CD14-positive monocyte (primary cell): ENCODE measurements at regions not wholly inside any gene's neighbourhood (a gene's known extent, or its start where the extent isn't known, plus 50 kb on each side); places are given as distances from the start of the nearest gene placed in this dataset.

Experiments
- DNase-seq, 3 donors: peaks; one replicate each; pipeline ENCODE4 v3.0.0-alpha.2; 2011 to 2022
- H2AFZ ChIP-seq: 2 replicates; pipeline ENCODE4 v1.6.0; 2012; ENCODE audit warnings: mild to moderate bottlenecking, low read depth, low read length, inconsistent platforms; ENCODE audit not compliant: insufficient read depth, poor library complexity, severe bottlenecking
- H3K27ac ChIP-seq, 2 donors: 1 replicate in 1 of 2; 2 replicates in 1 of 2; pipeline ENCODE4 v1.5.1; 2012 to 2013; ENCODE audit warnings: low read length in 2 of 2, control low read depth in 1 of 2, inconsistent platforms in 1 of 2, low read depth in 1 of 2, mild to moderate bottlenecking in 1 of 2
- H3K27me3 ChIP-seq, 2 donors: one replicate each; pipeline versions ENCODE4 v1.6.0 to v1.6.1; 2011 to 2013; ENCODE audit warnings: low read length in 2 of 2; ENCODE audit not compliant: control insufficient read depth in 2 of 2, insufficient read depth in 2 of 2
- H3K36me3 ChIP-seq, 2 donors: replicated peaks in 1 of 2; 1 replicate in 1 of 2; 2 replicates in 1 of 2; pipeline versions ENCODE4 v1.5.1 to v1.6.1; 2012 to 2013; ENCODE audit warnings: low read length in 2 of 2, control low read depth in 1 of 2, inconsistent platforms in 1 of 2, mild to moderate bottlenecking in 1 of 2; ENCODE audit not compliant: insufficient read depth in 2 of 2, control insufficient read depth in 1 of 2
- H3K4me1 ChIP-seq, 2 donors: 1 replicate in 1 of 2; 2 replicates in 1 of 2; pipeline versions ENCODE4 v1.5.1 to v1.6.1; 2012 to 2013; ENCODE audit warnings: low read length in 2 of 2, control low read depth in 1 of 2, inconsistent platforms in 1 of 2, mild to moderate bottlenecking in 1 of 2, moderate library complexity in 1 of 2; ENCODE audit not compliant: insufficient read depth in 2 of 2, control insufficient read depth in 1 of 2
- H3K4me2 ChIP-seq: replicated peaks from 2 replicates; pipeline ENCODE3; 2012; ENCODE audit warnings: low read length, moderate library complexity, mild to moderate bottlenecking; ENCODE audit not compliant: poor library complexity, severe bottlenecking; ENCODE audit errors: extremely low read depth
- H3K4me3 ChIP-seq, 3 experiments: fragments of 200-600 bp in 1 of 3; sonication (generic) in 1 of 3; replicated peaks in 1 of 3; 1 replicate in 2 of 3; 2 replicates in 1 of 3; pipeline ENCODE4 v1.5.1; 2011 to 2013; ENCODE audit warnings: low read length in 3 of 3, mild to moderate bottlenecking in 3 of 3, control low read depth in 2 of 3, low read depth in 2 of 3, inconsistent platforms in 1 of 3, moderate library complexity in 1 of 3
- H3K79me2 ChIP-seq: 2 replicates; pipeline ENCODE4 v1.6.0; 2012; ENCODE audit warnings: mild to moderate bottlenecking, control low read depth, inconsistent platforms, low read length, moderate library complexity; ENCODE audit not compliant: insufficient read depth
- H3K9ac ChIP-seq: 2 replicates; pipeline ENCODE4 v1.6.0; 2017; ENCODE audit warnings: low read length, mild to moderate bottlenecking; ENCODE audit not compliant: insufficient read depth, poor library complexity, severe bottlenecking
- H3K9me3 ChIP-seq, 2 donors: replicated peaks in 1 of 2; 1 replicate in 1 of 2; 2 replicates in 1 of 2; pipeline versions ENCODE4 v1.5.1 to v1.6.1; 2012 to 2013; ENCODE audit warnings: low read length in 2 of 2, control low read depth in 1 of 2; ENCODE audit not compliant: control insufficient read depth in 1 of 2, insufficient read depth in 1 of 2
- H4K20me1 ChIP-seq: 2 replicates; pipeline ENCODE4 v1.6.0; 2012; ENCODE audit warnings: mild to moderate bottlenecking, low read length, control low read depth, moderate library complexity; ENCODE audit not compliant: insufficient read depth
- H3K27ac Mint-ChIP-seq, 7 donors: one replicate each; pipeline ENCODE4 v1.8.0; 2020; ENCODE audit warnings: mild to moderate bottlenecking in 7 of 7, mixed read lengths in 7 of 7, moderate library complexity in 6 of 7, inconsistent platforms in 2 of 7
- H3K27me3 Mint-ChIP-seq, 3 donors: one replicate each; pipeline ENCODE4 v1.8.0; 2021 to 2022; ENCODE audit warnings: low read depth in 3 of 3, mild to moderate bottlenecking in 3 of 3, mixed read lengths in 3 of 3, moderate library complexity in 3 of 3, inconsistent platforms in 1 of 3
- H3K36me3 Mint-ChIP-seq, 2 donors: one replicate each; pipeline ENCODE4 v1.8.0; 2020; ENCODE audit warnings: mixed read lengths in 2 of 2, inconsistent platforms in 1 of 2, mild to moderate bottlenecking in 1 of 2
- H3K4me1 Mint-ChIP-seq: one replicate; pipeline ENCODE4 v1.8.0; 2020; ENCODE audit warnings: mild to moderate bottlenecking, mixed read lengths
- H3K4me3 Mint-ChIP-seq, 2 donors: one replicate each; pipeline ENCODE4 v1.8.0; 2020; ENCODE audit warnings: mild to moderate bottlenecking in 2 of 2, mixed read lengths in 2 of 2, moderate library complexity in 1 of 2
- H3K9me3 Mint-ChIP-seq, 7 donors: one replicate each; pipeline ENCODE4 v1.8.0; 2020 to 2022; ENCODE audit warnings: mixed read lengths in 7 of 7, mild to moderate bottlenecking in 6 of 7, moderate library complexity in 6 of 7, inconsistent platforms in 2 of 7
- CTCF ChIP-seq: fragments of 200-600 bp; IDR thresholded peaks from one replicate; pipeline ENCODE4 v1.8.0; 2022; ENCODE audit warnings: antibody characterized with exemption, mild to moderate bottlenecking
- WGBS: methylation state at CpG from one replicate; pipeline ENCODE4 v1.1.5; 2013; ENCODE audit warnings: missing lambda C conversion rate; ENCODE audit not compliant: insufficient coverage; 5-methylcytosine and 5-hydroxymethylcytosine counted together
- intact Hi-C, 2 donors: fragments of 100-400 bp; cut with micrococcal nuclease; formaldehyde crosslinking; loops; one replicate each; pipeline versions ENCODE4 v1.15.0 to v1.15.1; 2023

GRCh38 chr20:53814060-53814459 lies 220.4 kb upstream of the ZNF217 start:
- Histone ChIP-seq H3K27me3 (no peaks in the 10 kb centered on the region), H3K9ac (no peak overlapping the region), H2AFZ (no peak overlapping the region), H3K79me2 (no peaks in the 10 kb centered on the region), H3K4me1 (no peaks in the 10 kb centered on the region), H3K9me3 (no peaks in the 10 kb centered on the region), H4K20me1 (no peaks in the 10 kb centered on the region), H3K4me2 (no peak overlapping the region), H3K36me3 (no peaks in the 10 kb centered on the region), H3K4me3 (no peak overlapping the region), H3K27ac (no peak overlapping the region)
- Mint-ChIP-seq H3K36me3 (no peaks in the 10 kb centered on the region), H3K27ac (no peak overlapping the region), H3K9me3 (peaks cover 0 to 3% (median 0%) of the 10 kb centered on the region in 7 donors), H3K4me1 (no peaks in the 10 kb centered on the region), H3K4me3 (no peak overlapping the region), H3K27me3 (peaks cover 0 to 4% (median 0%) of the 10 kb centered on the region in 3 donors)
- intact Hi-C loops = no loop called here
- TF ChIP-seq CTCF = no peak
- 100% methylated on average over 1 of the region's 2 CpGs for whole genome bisulfite sequencing
- DNase-seq = no peak

- Histone ChIP-seq H3K9me3 (no peaks in the 10 kb centered on the region), H3K79me2 (no peaks in the 10 kb centered on the region), H3K4me3 (no peak overlapping the region), H3K27ac (no peak overlapping the region), H3K9ac (no peak overlapping the region), H3K27me3 (no peaks in the 10 kb centered on the region), H3K4me2 (no peak overlapping the region), H4K20me1 (no peaks in the 10 kb centered on the region), H2AFZ (no peak overlapping the region), H3K4me1 (no peaks in the 10 kb centered on the region), H3K36me3 (no peaks in the 10 kb centered on the region)
- TF ChIP-seq CTCF = no peak
- H3K27ac Mint-ChIP-seq = no peak overlapping the region
- peaks cover 0 to 2% (median 0%) of the 10 kb centered on the region in 7 donors for H3K9me3 Mint-ChIP-seq
- DNase-seq = no peak
- no peak overlapping the region for H3K4me3 Mint-ChIP-seq
- no peaks in the 10 kb centered on the region for H3K4me1 Mint-ChIP-seq
- peaks cover 0 to 4% (median 0%) of the 10 kb centered on the region in 3 donors for H3K27me3 Mint-ChIP-seq
- WGBS = 87% methylated on average over 4 of the region's 5 CpGs
- intact Hi-C loops = no loop called here
- H3K36me3 Mint-ChIP-seq = no peaks in the 10 kb centered on the region
Observed at GRCh38 chr20:53813636-53814035, 220.0 kb upstream of the ZNF217 start.
